K562 (cell line): ENCODE measurements at regions not wholly inside any gene's neighbourhood (a gene's known extent, or its start where the extent isn't known, plus 50 kb on each side); places are given as distances from the start of the nearest gene placed in this dataset.

Experiments
- ATAC-seq: fragments of 200-7000 bp; cut with Tn5 transposase; 3 replicates; pipeline ENCODE4 v1.9.1; 2020; ENCODE audit warnings: moderate library complexity
- BruUV-seq: library from RNA; stranded (reverse); fragments of 400-500 nt; replicated peaks from 2 replicates; lab custom pipeline; 2021; lab: Mats Ljungman, UMichigan
- CTCF ChIA-PET: fragments of 300-600 bp; formaldehyde crosslinking; extraction: SDS; loops from one replicate; lab custom pipeline; 2021; ENCODE audit warnings: low intra/inter-chr PET ratio; lab: Yijun Ruan, JAX
- POLR2A ChIA-PET: fragments of 300-600, 350-650 bp; sonication (Branson Sonifier 250); formaldehyde crosslinking; extraction: SDS; loops from one replicate; lab custom pipeline; 2021; ENCODE audit warnings: antibody characterized with exemption, inconsistent platforms; lab: Yijun Ruan, JAX
- DNase-seq, 4 experiments: peaks; one replicate each; pipeline versions ENCODE4 v3.0.0 to v3.0.0-alpha.2; 2011 to 2018; ENCODE audit warnings: low spot score in 3 of 4, mixed read lengths in 3 of 4; ENCODE audit errors: extremely low read depth in 1 of 4
- FAIRE-seq: peaks from 2 replicates; lab custom pipeline; 2011; peaks lifted over from hg19 to GRCh38; lab: Jason Lieb, UNC
- H2AFZ ChIP-seq: 2 replicates; pipeline ENCODE4 v1.6.0; 2011; ENCODE audit warnings: low read depth, low read length, control low read depth, inconsistent platforms
- H3K27ac ChIP-seq: fragments of 200-600 bp; 3 replicates; pipeline ENCODE4 v1.8.0; 2011; ENCODE audit warnings: low read depth, mild to moderate bottlenecking, control low read depth, inconsistent platforms, low read length, moderate library complexity, mixed read lengths; ENCODE audit errors: extremely low read depth
- H3K27me3 ChIP-seq, 2 experiments: fragments of 300-600 bp in 1 of 2; 2 replicates in 1 of 2; 3 replicates in 1 of 2; pipeline versions ENCODE4 v1.6.0 to v1.8.0; 2011; ENCODE audit warnings: inconsistent platforms in 2 of 2, low read length in 2 of 2, mild to moderate bottlenecking in 1 of 2, mixed read lengths in 1 of 2, moderate library complexity in 1 of 2; ENCODE audit not compliant: control insufficient read depth in 2 of 2, insufficient read depth in 2 of 2
- H3K36me3 ChIP-seq: fragments of 300-600 bp; 3 replicates; pipeline ENCODE4 v1.8.0; 2011; ENCODE audit warnings: mild to moderate bottlenecking, low read length, inconsistent platforms; ENCODE audit not compliant: control insufficient read depth, insufficient read depth
- H3K4me1 ChIP-seq, 2 experiments: fragments of 200-600 bp in 1 of 2; replicated peaks in 1 of 2; 2 replicates in 1 of 2; 3 replicates in 1 of 2; pipeline versions ENCODE4 v1.5.1 to v1.8.0; 2011; ENCODE audit warnings: inconsistent platforms in 2 of 2, low read length in 2 of 2, mild to moderate bottlenecking in 1 of 2, mixed read lengths in 1 of 2, moderate library complexity in 1 of 2; ENCODE audit not compliant: control insufficient read depth in 2 of 2, insufficient read depth in 2 of 2
- H3K4me2 ChIP-seq: 2 replicates; pipeline ENCODE4 v1.6.1; 2011; ENCODE audit warnings: low read length, control low read depth, inconsistent platforms, mixed read lengths; ENCODE audit not compliant: insufficient read depth
- H3K4me3 ChIP-seq: fragments of 200-600 bp; sonication (generic), shearing (Covaris generic); 2 replicates; pipeline ENCODE4 v1.5.1; 2016; ENCODE audit warnings: control low read depth, inconsistent platforms
- H3K79me2 ChIP-seq: fragments of 200-600 bp; 3 replicates; pipeline ENCODE4 v1.8.0; 2011; ENCODE audit warnings: low read length, inconsistent platforms; ENCODE audit not compliant: control insufficient read depth, insufficient read depth
- H3K9ac ChIP-seq, 2 experiments: 2 replicates each; pipeline versions ENCODE4 v1.6.0 to v1.6.1; 2011; ENCODE audit warnings: low read depth in 2 of 2, low read length in 2 of 2, control low read depth in 1 of 2, inconsistent platforms in 1 of 2, mild to moderate bottlenecking in 1 of 2, mixed read lengths in 1 of 2; ENCODE audit not compliant: insufficient read depth in 1 of 2
- H3K9me1 ChIP-seq: one replicate; pipeline ENCODE4 v1.6.0; 2011; ENCODE audit warnings: inconsistent platforms, mild to moderate bottlenecking, low read length, moderate library complexity; ENCODE audit not compliant: control insufficient read depth, insufficient read depth
- H3K9me3 ChIP-seq: replicated peaks from 2 replicates; pipeline ENCODE4 v1.5.1; 2011; ENCODE audit warnings: low read depth, low read length, inconsistent platforms; ENCODE audit not compliant: control insufficient read depth, insufficient read depth
- H4K20me1 ChIP-seq: replicated peaks from 2 replicates; pipeline ENCODE4 v1.6.1; 2011; ENCODE audit warnings: low read length, inconsistent platforms, mixed read lengths; ENCODE audit not compliant: control insufficient read depth, insufficient read depth
- ARID3B ChIP-seq: fragments of 250-450 bp; sonication (Bioruptor Pico); IDR thresholded peaks from 2 replicates; pipeline ENCODE4 v1.4.0; 2020; ENCODE audit warnings: borderline replicate concordance
- ARID4B ChIP-seq: sonication (generic); formaldehyde crosslinking; IDR thresholded peaks from 2 replicates; pipeline ENCODE4 v1.8.0; 2022; ENCODE audit warnings: mild to moderate bottlenecking, missing genetic modification reagents
- ARNT ChIP-seq, 2 experiments: fragments of 450-650 bp; IDR thresholded peaks; 2 replicates each; pipeline ENCODE4 v1.6.1; 2016; ENCODE audit warnings: mild to moderate bottlenecking in 1 of 2
- BCOR ChIP-seq: fragments of 450-650 bp; IDR thresholded peaks from 2 replicates; pipeline ENCODE4 v1.6.1; 2016
- CHCHD3 ChIP-seq: fragments of 250-450 bp; sonication (Bioruptor Pico); IDR thresholded peaks from 2 replicates; pipeline ENCODE4 v2.1.2; 2022; ENCODE audit warnings: mild to moderate bottlenecking
- FOXP1 ChIP-seq: sonication (generic); formaldehyde crosslinking; IDR thresholded peaks from 2 replicates; pipeline ENCODE4 v1.8.0; 2022; ENCODE audit warnings: mild to moderate bottlenecking, missing genetic modification reagents
- MTA3 ChIP-seq: fragments of 450-650 bp; formaldehyde crosslinking; IDR thresholded peaks from 2 replicates; pipeline ENCODE4 v1.6.1; 2017; ENCODE audit warnings: mild to moderate bottlenecking, borderline replicate concordance
- NFRKB ChIP-seq: fragments of 450-650 bp; IDR thresholded peaks from 2 replicates; pipeline ENCODE4 v1.6.1; 2016; ENCODE audit warnings: low read depth
- NR2C2 ChIP-seq, 2 experiments: fragments of 200-800 bp in 1 of 2; sonication (Bioruptor generic) in 1 of 2; sonication (generic) in 1 of 2; formaldehyde crosslinking in 1 of 2; IDR thresholded peaks; 2 replicates each; pipeline versions ENCODE4 v1.6.1 to v1.8.0; 2016 to 2022; ENCODE audit warnings: mild to moderate bottlenecking in 1 of 2, missing compliant biosample characterization in 1 of 2, missing genetic modification characterization in 1 of 2, missing genetic modification reagents in 1 of 2
- RHOXF2B ChIP-seq: fragments of 250-450 bp; sonication (Bioruptor Pico); conservative IDR thresholded peaks from 2 replicates; pipeline ENCODE4 v1.5.1; 2021
- RNF2 ChIP-seq: sonication (generic); IDR thresholded peaks from 2 replicates; pipeline ENCODE4 v1.6.1; 2016
- SMARCA5 ChIP-seq: fragments of 450-650 bp; IDR thresholded peaks from 2 replicates; pipeline ENCODE4 v1.6.1; 2016
- SRSF1 ChIP-seq: fragments of 200-400 bp; formaldehyde crosslinking; IDR thresholded peaks from 2 replicates; pipeline ENCODE4 v1.6.1; 2017; ENCODE audit warnings: mild to moderate bottlenecking, low read depth, low read length, moderate library complexity
- ZFPM2 ChIP-seq: fragments of 250-450 bp; sonication (Bioruptor Pico); IDR thresholded peaks from 2 replicates; pipeline ENCODE4 v1.5.1; 2022; ENCODE audit warnings: mild to moderate bottlenecking
- ZNF224 ChIP-seq: sonication (generic); formaldehyde crosslinking; IDR thresholded peaks from 2 replicates; pipeline ENCODE4 v1.8.0; 2022; ENCODE audit warnings: mild to moderate bottlenecking, missing genetic modification reagents
- ZNF384 ChIP-seq: IDR thresholded peaks from 2 replicates; pipeline ENCODE4 v1.6.1; 2012; ENCODE audit warnings: low read depth, low read length, improper control_type of control experiment
- ZNF696 ChIP-seq: fragments of 250-450 bp; sonication (Bioruptor Pico); conservative IDR thresholded peaks from 2 replicates; pipeline ENCODE4 v1.4.0; 2020; ENCODE audit warnings: mild to moderate bottlenecking, moderate library complexity
- ZNF780A ChIP-seq: fragments of 250-450 bp; sonication (Bioruptor Pico); IDR thresholded peaks from 2 replicates; pipeline ENCODE4 v1.5.0; 2021; ENCODE audit warnings: mild to moderate bottlenecking
- WGBS: fragments of 100-300 bp; shearing (Covaris generic); methylation state at CpG from one replicate; pipeline ENCODE4 v1.1.6; 2016; ENCODE audit warnings: low coverage, mixed read lengths; ENCODE audit not compliant: insufficient coverage; ENCODE audit errors: missing lambda C conversion rate; 5-methylcytosine and 5-hydroxymethylcytosine counted together
- in situ Hi-C: fragments of 300-500 bp; cut with MboI; formaldehyde crosslinking; loops from 4 replicates; pipeline ENCODE4 v1.15.0; 2018; ENCODE audit warnings: inconsistent platforms, mixed read lengths
- intact Hi-C: fragments of 100-400 bp; cut with micrococcal nuclease; formaldehyde crosslinking; loops from 2 replicates; pipeline ENCODE4 v1.14.2; 2022

GRCh38 chr4:13968723-13969122, 341.2 kb upstream of the BOD1L1 start:
- no peak for TF ChIP-seq FOXP1
- no peak for TF ChIP-seq ZNF384
- no peak for TF ChIP-seq ARNT (IDR thresholded peaks at IDR 0.05)
- TF ChIP-seq ZNF696 (CRISPR knock-in tag): no peak
- no peak for TF ChIP-seq NR2C2 (CRISPR knock-in tag; IDR thresholded peaks at IDR 0.05)
- TF ChIP-seq NR2C2 (tag; IDR thresholded peaks at IDR 0.05): no peak
- no peak for TF ChIP-seq ZNF780A (CRISPR knock-in tag)
- no peak for TF ChIP-seq RNF2
- TF ChIP-seq SMARCA5: no peak
- TF ChIP-seq NFRKB: no peak
- TF ChIP-seq ZNF224: no peak
- no peak for TF ChIP-seq ARID4B (CRISPR knock-in tag)
- no peak for TF ChIP-seq CHCHD3
- no peak for TF ChIP-seq BCOR
- TF ChIP-seq RHOXF2B (CRISPR knock-in tag): no peak
- no peak for TF ChIP-seq ARID3B (CRISPR knock-in tag)
- no peak for TF ChIP-seq ZFPM2 (CRISPR knock-in tag)
- no peak for TF ChIP-seq SRSF1
- TF ChIP-seq MTA3: no peak
- DNase-seq (no peak), FAIRE-seq (no peak), ATAC-seq (no peak)
- ChIA-PET CTCF (no interaction called here), POLR2A (no interaction called here)
- no peaks in the 10 kb centered on the region for H3K36me3 ChIP-seq
- H3K79me2 ChIP-seq: no peaks in the 10 kb centered on the region
- no peaks in the 10 kb centered on the region for H3K4me1 ChIP-seq
- H2AFZ ChIP-seq: no peak overlapping the region
- intact Hi-C loops: no loop called here
- no peaks in the 10 kb centered on the region for H4K20me1 ChIP-seq
- no peaks in the 10 kb centered on the region for H3K9me3 ChIP-seq
- H3K9ac ChIP-seq: no peak overlapping the region
- in situ Hi-C loops: no loop called here
- no peaks in the 10 kb centered on the region for H3K27me3 ChIP-seq
- H3K4me3 ChIP-seq: no peak overlapping the region
- WGBS: 6% methylated on average over 2 of the region's 2 CpGs
- H3K27ac ChIP-seq: no peak overlapping the region
- H3K4me2 ChIP-seq: no peak overlapping the region
- BruUV-seq: no TSS peak
- H3K9me1 ChIP-seq: no peaks in the 10 kb centered on the region
